ENCODE measurements at regions not wholly inside any gene's neighbourhood (a gene's known extent, or its start where the extent isn't known, plus 50 kb on each side); places are given as distances from the start of the nearest gene placed in this dataset.

DNA sequence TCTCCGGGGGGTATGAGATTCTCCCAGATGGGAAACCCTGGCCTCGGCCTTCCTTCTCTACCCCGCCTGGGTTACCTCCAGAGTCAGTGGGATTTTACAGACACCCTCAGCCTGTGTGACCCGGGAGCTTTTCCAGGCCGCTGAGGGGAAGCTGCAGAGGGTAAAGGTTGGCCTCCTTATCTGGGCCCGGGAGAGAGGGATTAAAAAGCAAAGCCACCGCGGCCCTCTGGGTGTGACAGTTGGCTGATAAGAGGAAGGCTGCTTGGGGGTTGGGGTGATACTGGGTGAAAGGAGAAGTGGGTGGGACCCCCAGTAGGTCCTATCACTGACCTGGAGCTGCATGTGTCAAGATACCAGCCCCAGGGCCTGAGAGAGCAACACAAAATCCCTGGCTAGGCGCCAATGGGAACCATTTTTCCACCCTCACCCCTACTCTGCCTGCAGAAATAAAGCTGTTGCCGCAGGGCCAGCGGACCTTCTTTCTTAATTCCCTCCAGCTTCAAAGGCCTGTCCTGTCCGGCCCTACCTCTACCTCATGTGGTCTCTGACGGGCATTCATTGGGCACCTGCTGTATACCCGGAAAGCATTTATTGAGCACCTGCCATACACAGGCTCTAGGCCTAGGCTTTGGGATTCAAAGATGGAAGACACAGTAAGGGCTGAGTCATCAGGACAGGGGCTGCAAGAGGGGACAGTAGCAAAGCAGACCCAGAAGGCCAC is 77.6 kb upstream of the GSE1 start (continued):
- TF ChIP-seq, protein P1, sequence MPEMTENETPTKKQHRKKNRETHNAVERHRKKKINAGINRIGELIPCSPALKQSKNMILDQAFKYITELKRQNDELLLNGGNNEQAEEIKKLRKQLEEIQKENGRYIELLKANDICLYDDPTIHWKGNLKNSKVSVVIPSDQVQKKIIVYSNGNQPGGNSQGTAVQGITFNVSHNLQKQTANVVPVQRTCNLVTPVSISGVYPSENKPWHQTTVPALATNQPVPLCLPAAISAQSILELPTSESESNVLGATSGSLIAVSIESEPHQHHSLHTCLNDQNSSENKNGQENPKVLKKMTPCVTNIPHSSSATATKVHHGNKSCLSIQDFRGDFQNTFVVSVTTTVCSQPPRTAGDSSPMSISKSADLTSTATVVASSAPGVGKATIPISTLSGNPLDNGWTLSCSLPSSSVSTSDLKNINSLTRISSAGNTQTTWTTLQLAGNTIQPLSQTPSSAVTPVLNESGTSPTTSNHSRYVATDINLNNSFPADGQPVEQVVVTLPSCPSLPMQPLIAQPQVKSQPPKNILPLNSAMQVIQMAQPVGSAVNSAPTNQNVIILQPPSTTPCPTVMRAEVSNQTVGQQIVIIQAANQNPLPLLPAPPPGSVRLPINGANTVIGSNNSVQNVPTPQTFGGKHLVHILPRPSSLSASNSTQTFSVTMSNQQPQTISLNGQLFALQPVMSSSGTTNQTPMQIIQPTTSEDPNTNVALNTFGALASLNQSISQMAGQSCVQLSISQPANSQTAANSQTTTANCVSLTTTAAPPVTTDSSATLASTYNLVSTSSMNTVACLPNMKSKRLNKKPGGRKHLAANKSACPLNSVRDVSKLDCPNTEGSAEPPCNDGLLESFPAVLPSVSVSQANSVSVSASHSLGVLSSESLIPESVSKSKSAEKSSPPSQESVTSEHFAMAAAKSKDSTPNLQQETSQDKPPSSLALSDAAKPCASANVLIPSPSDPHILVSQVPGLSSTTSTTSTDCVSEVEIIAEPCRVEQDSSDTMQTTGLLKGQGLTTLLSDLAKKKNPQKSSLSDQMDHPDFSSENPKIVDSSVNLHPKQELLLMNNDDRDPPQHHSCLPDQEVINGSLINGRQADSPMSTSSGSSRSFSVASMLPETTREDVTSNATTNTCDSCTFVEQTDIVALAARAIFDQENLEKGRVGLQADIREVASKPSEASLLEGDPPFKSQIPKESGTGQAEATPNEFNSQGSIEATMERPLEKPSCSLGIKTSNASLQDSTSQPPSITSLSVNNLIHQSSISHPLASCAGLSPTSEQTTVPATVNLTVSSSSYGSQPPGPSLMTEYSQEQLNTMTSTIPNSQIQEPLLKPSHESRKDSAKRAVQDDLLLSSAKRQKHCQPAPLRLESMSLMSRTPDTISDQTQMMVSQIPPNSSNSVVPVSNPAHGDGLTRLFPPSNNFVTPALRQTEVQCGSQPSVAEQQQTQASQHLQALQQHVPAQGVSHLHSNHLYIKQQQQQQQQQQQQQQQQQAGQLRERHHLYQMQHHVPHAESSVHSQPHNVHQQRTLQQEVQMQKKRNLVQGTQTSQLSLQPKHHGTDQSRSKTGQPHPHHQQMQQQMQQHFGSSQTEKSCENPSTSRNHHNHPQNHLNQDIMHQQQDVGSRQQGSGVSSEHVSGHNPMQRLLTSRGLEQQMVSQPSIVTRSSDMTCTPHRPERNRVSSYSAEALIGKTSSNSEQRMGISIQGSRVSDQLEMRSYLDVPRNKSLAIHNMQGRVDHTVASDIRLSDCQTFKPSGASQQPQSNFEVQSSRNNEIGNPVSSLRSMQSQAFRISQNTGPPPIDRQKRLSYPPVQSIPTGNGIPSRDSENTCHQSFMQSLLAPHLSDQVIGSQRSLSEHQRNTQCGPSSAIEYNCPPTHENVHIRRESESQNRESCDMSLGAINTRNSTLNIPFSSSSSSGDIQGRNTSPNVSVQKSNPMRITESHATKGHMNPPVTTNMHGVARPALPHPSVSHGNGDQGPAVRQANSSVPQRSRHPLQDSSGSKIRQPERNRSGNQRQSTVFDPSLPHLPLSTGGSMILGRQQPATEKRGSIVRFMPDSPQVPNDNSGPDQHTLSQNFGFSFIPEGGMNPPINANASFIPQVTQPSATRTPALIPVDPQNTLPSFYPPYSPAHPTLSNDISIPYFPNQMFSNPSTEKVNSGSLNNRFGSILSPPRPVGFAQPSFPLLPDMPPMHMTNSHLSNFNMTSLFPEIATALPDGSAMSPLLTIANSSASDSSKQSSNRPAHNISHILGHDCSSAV (CRISPR knock-in tag; IDR thresholded peaks at IDR 0.05; ENCODE audit: borderline replicate concordance), result no peak
- TF ChIP-seq, protein P2, sequence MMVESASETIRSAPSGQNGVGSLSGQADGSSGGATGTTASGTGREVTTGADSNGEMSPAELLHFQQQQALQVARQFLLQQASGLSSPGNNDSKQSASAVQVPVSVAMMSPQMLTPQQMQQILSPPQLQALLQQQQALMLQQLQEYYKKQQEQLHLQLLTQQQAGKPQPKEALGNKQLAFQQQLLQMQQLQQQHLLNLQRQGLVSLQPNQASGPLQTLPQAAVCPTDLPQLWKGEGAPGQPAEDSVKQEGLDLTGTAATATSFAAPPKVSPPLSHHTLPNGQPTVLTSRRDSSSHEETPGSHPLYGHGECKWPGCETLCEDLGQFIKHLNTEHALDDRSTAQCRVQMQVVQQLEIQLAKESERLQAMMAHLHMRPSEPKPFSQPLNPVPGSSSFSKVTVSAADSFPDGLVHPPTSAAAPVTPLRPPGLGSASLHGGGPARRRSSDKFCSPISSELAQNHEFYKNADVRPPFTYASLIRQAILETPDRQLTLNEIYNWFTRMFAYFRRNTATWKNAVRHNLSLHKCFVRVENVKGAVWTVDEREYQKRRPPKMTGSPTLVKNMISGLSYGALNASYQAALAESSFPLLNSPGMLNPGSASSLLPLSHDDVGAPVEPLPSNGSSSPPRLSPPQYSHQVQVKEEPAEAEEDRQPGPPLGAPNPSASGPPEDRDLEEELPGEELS (CRISPR knock-in tag; IDR thresholded peaks at IDR 0.05), result peak; percentile 95
- TF ChIP-seq ZNF317 (CRISPR knock-in tag; IDR thresholded peaks at IDR 0.05), result no peak
- TF ChIP-seq, protein P3, sequence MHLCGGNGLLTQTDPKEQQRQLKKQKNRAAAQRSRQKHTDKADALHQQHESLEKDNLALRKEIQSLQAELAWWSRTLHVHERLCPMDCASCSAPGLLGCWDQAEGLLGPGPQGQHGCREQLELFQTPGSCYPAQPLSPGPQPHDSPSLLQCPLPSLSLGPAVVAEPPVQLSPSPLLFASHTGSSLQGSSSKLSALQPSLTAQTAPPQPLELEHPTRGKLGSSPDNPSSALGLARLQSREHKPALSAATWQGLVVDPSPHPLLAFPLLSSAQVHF (CRISPR knock-in tag; IDR thresholded peaks at IDR 0.05), result 0 out of 2 replicates have a peak, but pooled peaks have one; percentile 51
- TF ChIP-seq ZNF816 (CRISPR knock-in tag; IDR thresholded peaks at IDR 0.05; ENCODE audit: borderline replicate concordance), result peak; percentile 97
- TF ChIP-seq PITX1 (CRISPR knock-in tag; IDR thresholded peaks at IDR 0.05), result peak; percentile 100
- peak; percentile 60 for TF ChIP-seq JUN (CRISPR knock-in tag; IDR thresholded peaks at IDR 0.05)
- TF ChIP-seq ZFY (CRISPR knock-in tag; IDR thresholded peaks at IDR 0.05), result peak; percentile 86
- TF ChIP-seq, protein P4, sequence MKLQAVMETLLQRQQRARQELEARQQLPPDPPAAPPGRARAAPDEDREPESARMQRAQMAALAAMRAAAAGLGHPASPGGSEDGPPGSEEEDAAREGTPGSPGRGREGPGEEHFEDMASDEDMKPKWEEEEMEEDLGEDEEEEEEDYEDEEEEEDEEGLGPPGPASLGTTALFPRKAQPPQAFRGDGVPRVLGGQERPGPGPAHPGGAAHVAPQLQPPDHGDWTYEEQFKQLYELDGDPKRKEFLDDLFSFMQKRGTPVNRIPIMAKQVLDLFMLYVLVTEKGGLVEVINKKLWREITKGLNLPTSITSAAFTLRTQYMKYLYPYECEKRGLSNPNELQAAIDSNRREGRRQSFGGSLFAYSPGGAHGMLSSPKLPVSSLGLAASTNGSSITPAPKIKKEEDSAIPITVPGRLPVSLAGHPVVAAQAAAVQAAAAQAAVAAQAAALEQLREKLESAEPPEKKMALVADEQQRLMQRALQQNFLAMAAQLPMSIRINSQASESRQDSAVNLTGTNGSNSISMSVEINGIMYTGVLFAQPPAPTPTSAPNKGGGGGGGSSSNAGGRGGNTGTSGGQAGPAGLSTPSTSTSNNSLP (IDR thresholded peaks at IDR 0.05; ENCODE audit: low read depth, low read length), result peak; percentile 45; the same call in 1 of the 2 replicates
- peak; percentile 31; the same call in 1 of the 2 replicates for TF ChIP-seq KDM5B (CRISPR knock-in tag; IDR thresholded peaks at IDR 0.05; ENCODE audit: borderline replicate concordance)
- TF ChIP-seq, protein P5, sequence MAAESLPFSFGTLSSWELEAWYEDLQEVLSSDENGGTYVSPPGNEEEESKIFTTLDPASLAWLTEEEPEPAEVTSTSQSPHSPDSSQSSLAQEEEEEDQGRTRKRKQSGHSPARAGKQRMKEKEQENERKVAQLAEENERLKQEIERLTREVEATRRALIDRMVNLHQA (CRISPR knock-in tag; IDR thresholded peaks at IDR 0.05), result no peak
- TF ChIP-seq HMGA1 (CRISPR knock-in tag; conservative IDR thresholded peaks at IDR 0.05), result no peak
- TF ChIP-seq CAMTA2 (CRISPR knock-in tag; IDR thresholded peaks at IDR 0.05; ENCODE audit: borderline replicate concordance), result no peak
- TF ChIP-seq CBX2 (IDR thresholded peaks at IDR 0.05; ENCODE audit: low read depth, low read length), result no peak
- no peak for TF ChIP-seq CBX2 (CRISPR knock-in tag; IDR thresholded peaks at IDR 0.05; ENCODE audit: low read depth)
